GM21381 (cell line): ENCODE measurements at regions not wholly inside any gene's neighbourhood (a gene's known extent, or its start where the extent isn't known, plus 50 kb on each side); places are given as distances from the start of the nearest gene placed in this dataset.
A peak's percentile ranks its signal among the peaks of the same experiment; 100 is the strongest.
"Not testable (repeated sequence)": the region's sequence is repeated elsewhere in the genome, so short reads cannot be mapped to it uniquely, and the experiment has no call there.

Experiments used
- ATAC-seq: cut with Tn5 transposase; IDR thresholded peaks from one replicate; pipeline ENCODE4 v1.9.1; 2021; ENCODE audit warnings: mild to moderate bottlenecking, moderate library complexity; ENCODE audit not compliant: unreplicated experiment

GRCh38 chr18:23311351-23312121, 141.6 kb upstream of the RIOK3 start:
- ATAC-seq, result no peak

DNA sequence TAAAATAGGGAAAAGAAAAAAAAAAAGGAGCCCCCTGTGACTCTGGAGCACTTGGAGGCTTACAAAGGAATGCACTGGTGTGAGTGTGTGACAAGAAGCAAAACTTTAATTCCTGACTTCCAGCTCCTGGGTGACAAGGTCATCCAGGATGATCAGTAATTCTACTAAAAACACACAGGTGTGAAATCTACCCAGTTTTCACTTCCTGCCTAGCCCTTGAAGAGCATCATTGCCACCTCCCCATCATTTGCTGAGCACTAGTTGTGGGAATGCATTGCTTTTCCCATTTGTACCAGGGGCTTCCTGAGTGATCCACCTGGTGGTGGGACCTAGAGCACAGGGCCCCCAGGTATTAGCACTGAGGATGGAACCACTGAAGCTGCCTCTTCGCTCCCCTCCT, 139.7 kb upstream of the RIOK3 start:
- no peak for ATAC-seq

- ATAC-seq, result no peak
Measured at GRCh38 chr18:23314672-23315071, 138.4 kb upstream of the RIOK3 start.

GRCh38 chr18:23316316-23316715, 136.8 kb upstream of the RIOK3 start:
- no peak for ATAC-seq

GRCh38 chr18:23316988-23317387, 136.1 kb upstream of the RIOK3 start:
- no peak for ATAC-seq

GRCh38 chr18:23317975-23318675, 135.0 kb upstream of the RIOK3 start:
- no peak for ATAC-seq

GRCh38 chr18:23320709-23321236, 132.3 kb upstream of the RIOK3 start:
- no peak for ATAC-seq

- no peak for ATAC-seq
Measured at GRCh38 chr18:23321996-23322395, 131.1 kb upstream of the RIOK3 start.

DNA sequence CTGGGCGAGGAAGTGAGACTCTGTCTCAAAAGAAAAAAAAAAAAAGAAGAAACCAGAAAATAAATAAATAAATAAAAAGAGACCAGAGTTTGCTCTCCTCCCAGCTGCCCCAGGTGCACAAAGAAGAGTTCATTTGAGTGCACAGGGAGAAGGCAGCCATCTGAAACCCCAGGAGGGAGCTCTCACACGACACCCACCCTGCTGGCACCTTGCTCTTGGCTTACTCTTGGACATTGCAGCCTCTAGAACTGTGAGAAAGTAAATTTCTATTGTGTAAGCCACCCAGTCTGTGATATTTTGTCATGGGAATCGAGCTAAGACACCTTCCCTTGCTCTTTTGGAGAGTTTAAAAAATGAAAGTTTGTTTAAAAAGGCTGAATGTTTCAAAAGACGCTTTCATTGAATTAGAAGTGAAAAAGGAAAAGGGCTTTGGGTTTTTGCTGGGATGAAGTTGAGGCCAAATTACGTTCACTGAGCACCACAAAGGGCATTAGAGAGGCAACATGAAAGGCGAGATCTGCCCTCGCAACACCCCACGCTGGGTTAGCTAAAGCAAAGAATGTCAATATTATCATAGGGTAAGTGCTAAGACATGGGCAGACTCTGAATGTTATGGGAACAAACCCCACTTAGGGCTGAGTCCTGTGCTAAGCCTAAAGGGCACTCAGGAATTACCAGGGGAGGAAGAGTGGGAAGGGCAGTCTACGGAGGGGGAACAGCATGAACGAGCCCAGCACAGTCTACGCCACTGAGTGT, 128.9 kb upstream of the RIOK3 start:
- ATAC-seq, result no peak

GRCh38 chr18:23324861-23325260, 128.2 kb upstream of the RIOK3 start:
- ATAC-seq, result no peak

DNA sequence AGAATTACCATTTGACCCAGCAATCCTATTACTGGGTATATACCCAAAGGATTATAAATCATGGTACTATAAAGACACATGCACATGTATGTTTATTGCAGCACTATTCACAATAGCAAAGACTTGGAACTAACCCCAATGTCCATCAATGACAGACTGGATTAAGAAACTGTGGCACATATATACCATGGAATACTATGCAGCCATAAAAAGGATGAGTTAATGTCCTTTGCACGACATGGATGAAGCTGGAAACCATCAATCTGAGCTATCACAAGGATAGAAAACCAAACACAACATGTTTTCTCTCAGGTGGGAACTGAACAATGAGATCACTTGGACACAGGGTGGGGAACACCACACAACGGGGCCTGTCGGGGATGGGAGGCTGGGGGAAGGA, 123.4 kb upstream of the RIOK3 start:
- not testable (repeated sequence) for ATAC-seq

DNA sequence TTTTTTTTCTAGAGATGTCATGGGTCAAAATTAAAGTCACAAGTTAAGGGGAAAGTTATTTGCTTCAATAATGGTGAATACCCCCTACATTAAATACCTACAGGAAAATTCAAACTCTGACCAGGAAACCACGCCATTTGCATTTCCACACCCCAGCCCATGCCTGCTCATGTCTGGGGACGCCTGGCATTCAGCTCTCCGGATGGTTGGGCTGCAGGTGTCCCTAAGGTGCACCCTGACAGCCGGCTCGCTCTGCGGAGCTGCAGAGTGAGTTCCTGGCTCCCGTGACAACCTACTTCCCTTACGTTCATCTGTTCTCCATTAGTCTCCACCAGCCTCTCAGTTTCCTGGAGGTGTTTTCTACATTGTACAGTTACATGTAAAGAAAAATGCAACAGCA, 122.7 kb upstream of the RIOK3 start:
- ATAC-seq, result peak; percentile 80

- no peak for ATAC-seq
Measured at GRCh38 chr18:23331091-23331920, 121.8 kb upstream of the RIOK3 start.

DNA sequence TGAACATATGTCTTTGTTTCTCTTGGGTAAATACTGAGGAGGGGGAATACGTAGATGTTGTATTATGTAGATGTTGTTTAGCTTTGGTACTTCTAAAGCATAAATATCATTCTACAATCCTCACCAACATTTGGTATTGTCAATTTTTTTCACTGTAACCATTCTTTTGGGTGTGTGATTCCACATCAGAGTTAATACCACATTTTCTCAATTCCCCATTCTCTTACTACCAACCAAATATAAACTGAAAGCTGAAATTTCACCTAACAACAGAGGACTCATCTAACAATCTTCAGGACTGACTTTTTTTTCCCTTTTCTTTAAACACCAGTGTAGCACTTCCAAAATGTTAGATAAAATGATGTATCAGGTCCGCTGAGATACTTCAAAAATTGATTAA, 120.7 kb upstream of the RIOK3 start:
- ATAC-seq, result no peak

GRCh38 chr18:23333827-23334226, 119.3 kb upstream of the RIOK3 start:
- ATAC-seq, result no peak

DNA sequence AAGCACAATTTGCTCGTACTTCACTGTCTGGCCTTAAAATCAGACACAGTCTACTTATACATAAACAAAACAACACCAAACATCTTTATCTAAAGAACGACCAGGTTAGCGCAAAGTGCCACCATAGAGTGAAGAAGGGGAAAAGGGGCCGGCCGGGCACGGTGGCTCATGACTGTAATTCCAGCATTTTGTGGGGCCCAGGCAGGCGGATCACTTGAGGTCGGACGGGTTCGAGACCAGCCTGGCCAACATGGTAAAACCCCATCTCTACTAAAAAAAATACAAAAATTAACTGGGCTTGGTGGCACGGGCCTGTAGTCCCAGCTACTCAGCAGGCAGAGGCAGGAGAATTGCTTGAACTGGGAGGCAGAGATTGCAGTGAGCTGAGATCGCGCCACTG, 118.5 kb upstream of the RIOK3 start:
- ATAC-seq, result no peak

DNA sequence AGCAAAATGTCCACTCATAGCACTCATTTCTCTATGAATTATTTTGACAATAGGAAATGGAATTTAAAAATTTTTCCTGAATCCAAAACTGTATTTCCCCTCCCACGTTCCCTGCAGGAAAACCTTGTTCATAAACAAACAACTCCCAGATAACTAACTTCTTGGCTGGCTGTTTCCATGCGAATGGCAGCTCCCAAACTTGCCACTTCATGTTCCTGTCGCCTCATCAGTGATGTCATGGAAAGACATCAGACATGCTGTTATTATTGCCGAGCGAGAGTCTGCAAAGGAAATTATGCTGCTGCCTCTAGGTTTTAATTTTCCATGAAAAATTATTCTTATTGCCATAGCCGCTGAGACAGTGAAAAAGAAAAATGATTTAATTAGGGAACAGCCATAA, 117.0 kb upstream of the RIOK3 start:
- ATAC-seq, result no peak

GRCh38 chr18:23337599-23338444, 115.3 kb upstream of the RIOK3 start:
- ATAC-seq, result no peak

GRCh38 chr18:23340661-23341060, 112.4 kb upstream of the RIOK3 start:
- ATAC-seq, result no peak

DNA sequence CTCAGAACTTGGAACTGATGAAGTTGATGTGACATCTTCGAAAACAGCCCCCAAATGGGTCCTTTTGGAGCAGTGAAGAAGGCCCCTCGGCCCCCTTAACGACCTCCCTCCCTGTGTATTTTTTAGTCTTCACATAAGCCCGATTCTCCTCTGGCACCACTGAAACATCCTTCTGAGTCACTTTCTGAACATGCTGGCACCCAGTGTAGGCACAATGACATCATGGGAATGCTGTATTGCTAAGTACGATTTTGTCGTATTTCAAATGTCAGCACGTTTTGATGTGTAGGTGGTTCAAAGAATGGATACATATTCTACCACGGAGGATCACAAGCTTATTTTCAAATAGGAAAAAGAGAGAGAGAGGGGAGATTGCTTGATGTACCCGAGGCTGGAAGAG, 111.7 kb upstream of the RIOK3 start:
- no peak for ATAC-seq
